ENCODE measurements at regions not wholly inside any gene's neighbourhood (a gene's known extent, or its start where the extent isn't known, plus 50 kb on each side); places are given as distances from the start of the nearest gene placed in this dataset.

DNA sequence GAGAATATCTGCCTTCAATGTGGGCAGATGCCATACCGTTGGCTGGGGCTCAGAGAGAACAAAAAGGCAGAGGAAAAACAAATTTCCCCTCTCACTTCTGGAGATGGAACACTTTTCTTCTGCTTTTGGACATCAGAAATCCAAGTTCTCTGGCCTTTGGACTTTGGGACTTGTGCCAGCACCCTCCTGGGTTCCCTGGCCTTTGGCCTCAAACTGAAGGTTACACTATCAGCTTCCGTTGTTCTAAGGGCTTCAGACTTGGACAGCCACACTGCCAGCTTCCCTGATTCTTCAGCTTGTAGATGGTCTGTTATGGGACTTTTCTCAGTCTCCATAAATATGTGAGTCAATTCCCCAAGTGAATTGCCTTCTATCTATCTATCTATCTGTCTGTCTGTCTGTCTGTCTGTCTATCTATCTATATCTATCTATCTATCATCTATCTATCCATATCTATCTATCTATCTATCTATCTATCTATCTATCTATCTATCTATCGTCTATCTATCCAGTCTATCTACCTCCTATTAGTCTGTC, 778.1 kb upstream of the TMPRSS15 start:
- Histone ChIP-seq H2AFZ (ENCODE audit: low read depth, low read length) (no peak overlapping the region), H4K20me1 (replicated peaks; ENCODE audit: control insufficient read depth, extremely low read depth, insufficient read depth, low read length) (no peaks in the 10 kb centered on the region), H3K27me3 (ENCODE audit: control insufficient read depth in 2 of 2, insufficient read depth in 2 of 2, low read length in 2 of 2) (no peaks in the 10 kb centered on the region), H3K79me2 (ENCODE audit: control insufficient read depth, insufficient read depth, low read length) (no peaks in the 10 kb centered on the region), H3K4me1 (ENCODE audit: control insufficient read depth, extremely low read depth, insufficient read depth, low read length) (no peaks in the 10 kb centered on the region), H3K36me3 (ENCODE audit: control insufficient read depth in 2 of 2, extremely low read depth in 1 of 2, insufficient read depth in 2 of 2, low read length in 2 of 2) (no peaks in the 10 kb centered on the region), H3K9me3 (replicated peaks; ENCODE audit: control insufficient read depth, insufficient read depth, low read length) (peaks cover 2% of the 10 kb centered on the region), H3K9ac (replicated peaks; ENCODE audit: extremely low read depth, insufficient read depth, low read length) (no peak overlapping the region), H3K27ac (ENCODE audit: insufficient read depth, low read depth, low read length) (no peak overlapping the region), H3K4me3 (replicated peaks in 1 of 3; ENCODE audit: insufficient read depth in 1 of 3, low read depth in 1 of 3, low read length in 3 of 3) (no peak overlapping the region), H3K9me1 (replicated peaks; ENCODE audit: control insufficient read depth, extremely low read depth, insufficient read depth, low read length) (no peaks in the 10 kb centered on the region), H3K4me2 (ENCODE audit: insufficient read depth, low read length) (no peak overlapping the region)
- DNase-seq (ENCODE audit: low read depth, low spot score) (no peak), FAIRE-seq (no peak)
- dilution Hi-C loops (cut with MboI; ENCODE audit: extremely low pct_ligation_motif_present, low sequenced_read_pairs) = no loop called here
- ChIA-PET CTCF (no interaction called here), POLR2A (no interaction called here)
- intact Hi-C loops (cut with micrococcal nuclease) = no loop called here
- BruUV-seq (replicated peaks) = no TSS peak
- no peak for TF ChIP-seq GATA2 (IDR thresholded peaks at IDR 0.05; ENCODE audit: insufficient read depth, insufficient read length, low read depth, low read length)
- no peak for TF ChIP-seq POLR2AphosphoS5 (IDR thresholded peaks at IDR 0.05; ENCODE audit: insufficient read depth, low read depth, low read length)
- no peak for TF ChIP-seq MYC (IDR thresholded peaks at IDR 0.05; ENCODE audit: low read depth, low read length)
- TF ChIP-seq EZH2 (IDR thresholded peaks at IDR 0.05; ENCODE audit: borderline replicate concordance, low read depth, low read length, severe bottlenecking) = no peak
- no peak for TF ChIP-seq JUN (IDR thresholded peaks at IDR 0.05; ENCODE audit: borderline replicate concordance, insufficient read depth, insufficient read length, low read depth)
- TF ChIP-seq, protein P1, sequence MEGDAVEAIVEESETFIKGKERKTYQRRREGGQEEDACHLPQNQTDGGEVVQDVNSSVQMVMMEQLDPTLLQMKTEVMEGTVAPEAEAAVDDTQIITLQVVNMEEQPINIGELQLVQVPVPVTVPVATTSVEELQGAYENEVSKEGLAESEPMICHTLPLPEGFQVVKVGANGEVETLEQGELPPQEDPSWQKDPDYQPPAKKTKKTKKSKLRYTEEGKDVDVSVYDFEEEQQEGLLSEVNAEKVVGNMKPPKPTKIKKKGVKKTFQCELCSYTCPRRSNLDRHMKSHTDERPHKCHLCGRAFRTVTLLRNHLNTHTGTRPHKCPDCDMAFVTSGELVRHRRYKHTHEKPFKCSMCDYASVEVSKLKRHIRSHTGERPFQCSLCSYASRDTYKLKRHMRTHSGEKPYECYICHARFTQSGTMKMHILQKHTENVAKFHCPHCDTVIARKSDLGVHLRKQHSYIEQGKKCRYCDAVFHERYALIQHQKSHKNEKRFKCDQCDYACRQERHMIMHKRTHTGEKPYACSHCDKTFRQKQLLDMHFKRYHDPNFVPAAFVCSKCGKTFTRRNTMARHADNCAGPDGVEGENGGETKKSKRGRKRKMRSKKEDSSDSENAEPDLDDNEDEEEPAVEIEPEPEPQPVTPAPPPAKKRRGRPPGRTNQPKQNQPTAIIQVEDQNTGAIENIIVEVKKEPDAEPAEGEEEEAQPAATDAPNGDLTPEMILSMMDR (IDR thresholded peaks at IDR 0.05; ENCODE audit: extremely low read depth in 1 of 2, insufficient read depth in 1 of 2, low read depth in 1 of 2, low read length in 2 of 2) = no peak
- TF ChIP-seq, protein P2, sequence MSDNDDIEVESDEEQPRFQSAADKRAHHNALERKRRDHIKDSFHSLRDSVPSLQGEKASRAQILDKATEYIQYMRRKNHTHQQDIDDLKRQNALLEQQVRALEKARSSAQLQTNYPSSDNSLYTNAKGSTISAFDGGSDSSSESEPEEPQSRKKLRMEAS (IDR thresholded peaks at IDR 0.05; ENCODE audit: insufficient read depth, insufficient read length) = no peak
- TF ChIP-seq FOS (IDR thresholded peaks at IDR 0.05; ENCODE audit: borderline replicate concordance, insufficient read depth, low read length) = no peak
- no peak for TF ChIP-seq POLR2A (IDR thresholded peaks at IDR 0.05; ENCODE audit: low read depth, low read length)

All from endothelial cell of umbilical vein (primary cell).